NCI-H1436 (cell line): ENCODE measurements at regions not wholly inside any gene's neighbourhood (a gene's known extent, or its start where the extent isn't known, plus 50 kb on each side); places are given as distances from the start of the nearest gene placed in this dataset.

Source experiments
- DNase-seq: peaks from one replicate; lab custom pipeline; 2025; lab: John Stamatoyannopoulos, UW

- no peak for DNase-seq
Observed at GRCh38 chr2:67241453-67241852, 155.7 kb upstream of the ETAA1 start.

GRCh38 chr2:67242456-67242855, 154.7 kb upstream of the ETAA1 start:
- no peak for DNase-seq

GRCh38 chr2:67243919-67244318, 153.2 kb upstream of the ETAA1 start:
- DNase-seq = no peak

GRCh38 chr2:67246791-67247190, 150.3 kb upstream of the ETAA1 start:
- no peak for DNase-seq

- no peak for DNase-seq
Observed at GRCh38 chr2:67251741-67252140, 145.4 kb upstream of the ETAA1 start.

GRCh38 chr2:67255933-67256615, 141.1 kb upstream of the ETAA1 start:
- DNase-seq = peak; percentile 10

- no peak for DNase-seq
Observed at GRCh38 chr2:67256892-67257291, 140.2 kb upstream of the ETAA1 start.

GRCh38 chr2:67258122-67258521, 139.0 kb upstream of the ETAA1 start:
- no peak for DNase-seq

- DNase-seq = no peak
Observed at GRCh38 chr2:67258831-67259230, 138.3 kb upstream of the ETAA1 start.

GRCh38 chr2:67259556-67260342, 137.4 kb upstream of the ETAA1 start:
- no peak for DNase-seq

GRCh38 chr2:67260343-67261277, 136.5 kb upstream of the ETAA1 start:
- no peak for DNase-seq

- no peak for DNase-seq
Observed at GRCh38 chr2:67267241-67267640, 129.9 kb upstream of the ETAA1 start.

- DNase-seq = no peak
Observed at GRCh38 chr2:67268797-67269196, 128.3 kb upstream of the ETAA1 start.

GRCh38 chr2:67272195-67272594, 124.9 kb upstream of the ETAA1 start:
- no peak for DNase-seq

- no peak for DNase-seq
Observed at GRCh38 chr2:67277450-67277849, 119.7 kb upstream of the ETAA1 start.

GRCh38 chr2:67281101-67281500, 116.0 kb upstream of the ETAA1 start:
- DNase-seq = no peak

- DNase-seq = no peak
Observed at GRCh38 chr2:67283641-67284040, 113.5 kb upstream of the ETAA1 start.

- no peak for DNase-seq
Observed at GRCh38 chr2:67286981-67287759, 110.0 kb upstream of the ETAA1 start.

GRCh38 chr2:67289271-67289670, 107.9 kb upstream of the ETAA1 start:
- DNase-seq = no peak

GRCh38 chr2:67289921-67290371, 107.2 kb upstream of the ETAA1 start:
- no peak for DNase-seq

GRCh38 chr2:67290451-67291290, 106.5 kb upstream of the ETAA1 start:
- DNase-seq = no peak
